ENCODE measurements at regions not wholly inside any gene's neighbourhood (a gene's known extent, or its start where the extent isn't known, plus 50 kb on each side); places are given as distances from the start of the nearest gene placed in this dataset.
"Not testable (repeated sequence)": the region's sequence is repeated elsewhere in the genome, so short reads cannot be mapped to it uniquely, and the experiment has no call there.

DNA sequence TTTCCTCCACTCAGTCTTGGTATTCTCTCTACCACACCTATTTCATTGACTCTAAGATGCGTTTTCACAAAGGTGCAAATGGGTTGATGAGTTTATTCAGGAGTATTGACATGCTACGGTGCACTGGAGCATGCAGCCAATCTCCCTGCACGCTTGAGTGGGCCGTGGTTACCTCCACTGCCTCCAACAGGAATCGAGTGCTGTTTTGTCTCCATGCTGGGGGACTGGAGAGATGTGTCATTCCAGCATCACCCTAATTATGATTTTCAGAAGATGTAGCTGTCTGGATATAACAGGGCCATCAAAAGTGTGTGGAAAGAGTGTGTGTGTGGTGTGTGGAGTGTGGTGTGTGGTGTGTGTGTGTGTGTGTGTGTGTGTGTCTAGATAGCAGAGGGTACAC is 351.6 kb upstream of the ZFHX3 start:
- intact Hi-C loops (cut with DNase I) = no loop called here
- DNase-seq = no peak

DNA sequence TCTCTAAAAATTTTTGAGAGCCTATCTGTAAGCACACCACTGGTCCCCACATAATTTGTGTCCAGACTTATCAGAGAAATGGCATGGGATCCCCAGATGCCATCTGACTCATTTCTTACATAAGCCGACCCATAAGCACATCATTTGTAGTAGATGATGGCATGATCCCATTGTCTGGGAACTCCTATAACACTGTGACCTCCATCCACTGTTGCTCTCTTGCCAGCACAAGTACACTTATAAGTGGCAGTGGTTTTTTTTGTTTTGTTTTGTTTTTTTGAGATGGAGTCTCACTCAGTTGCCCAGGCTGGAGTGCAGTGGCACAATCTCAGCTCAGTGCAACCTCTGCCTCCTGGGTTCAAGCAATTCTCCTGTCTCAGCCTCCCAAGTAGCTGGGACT is 350.7 kb upstream of the ZFHX3 start:
- intact Hi-C loops (cut with DNase I); DNase-seq: not testable (repeated sequence)

DNA sequence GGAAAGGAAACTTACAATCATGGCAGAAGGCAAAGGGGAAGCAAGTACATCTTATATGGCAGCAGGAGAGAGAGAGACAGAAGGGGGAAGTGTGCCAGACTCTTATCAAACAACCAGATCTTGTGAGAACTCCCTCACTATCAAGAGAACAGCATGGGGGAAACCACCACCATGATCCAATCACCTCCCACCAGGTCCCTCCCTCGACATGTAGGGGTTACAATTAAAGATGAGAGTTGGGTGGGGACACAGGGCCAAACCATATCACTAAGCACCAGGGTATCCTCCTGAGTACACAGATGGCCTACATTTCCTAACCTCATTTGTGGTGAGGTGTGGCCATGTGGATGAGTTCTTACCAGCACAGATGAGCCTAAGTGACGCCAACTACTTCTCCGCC is 348.6 kb upstream of the ZFHX3 start:
- intact Hi-C loops (cut with DNase I) = no loop called here
- DNase-seq = no peak

DNA sequence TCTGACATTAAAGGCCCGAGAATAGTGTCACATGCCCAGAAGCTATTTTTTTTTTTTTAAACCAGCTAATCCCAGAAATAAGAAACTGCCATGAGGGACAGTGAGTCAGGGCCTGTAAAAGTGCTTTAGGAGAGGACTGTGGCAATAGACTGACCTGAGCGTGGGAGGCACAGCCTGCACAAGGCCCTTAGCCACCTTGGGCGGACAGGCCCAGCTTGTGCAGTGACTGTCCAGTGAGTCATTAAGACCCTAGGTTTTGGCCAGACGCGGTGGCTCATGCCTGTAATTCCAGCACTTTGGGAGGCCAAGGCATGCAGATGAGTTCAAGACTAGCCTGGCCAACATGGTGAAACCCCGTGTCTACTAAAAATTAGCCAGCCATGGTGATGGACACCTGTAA is 343.0 kb upstream of the ZFHX3 start:
- no peak for DNase-seq
- intact Hi-C loops (cut with DNase I) = no loop called here

GRCh38 chr16:73390491-73390890 is 342.6 kb upstream of the ZFHX3 start:
- no peak for DNase-seq
- intact Hi-C loops (cut with DNase I) = no loop called here

GRCh38 chr16:73389085-73389484 is 341.2 kb upstream of the ZFHX3 start:
- intact Hi-C loops (cut with DNase I) = no loop called here
- DNase-seq = no peak

- no peak for DNase-seq
- intact Hi-C loops (cut with DNase I) = no loop called here
Observed at GRCh38 chr16:73387979-73388378, 340.1 kb upstream of the ZFHX3 start.

DNA sequence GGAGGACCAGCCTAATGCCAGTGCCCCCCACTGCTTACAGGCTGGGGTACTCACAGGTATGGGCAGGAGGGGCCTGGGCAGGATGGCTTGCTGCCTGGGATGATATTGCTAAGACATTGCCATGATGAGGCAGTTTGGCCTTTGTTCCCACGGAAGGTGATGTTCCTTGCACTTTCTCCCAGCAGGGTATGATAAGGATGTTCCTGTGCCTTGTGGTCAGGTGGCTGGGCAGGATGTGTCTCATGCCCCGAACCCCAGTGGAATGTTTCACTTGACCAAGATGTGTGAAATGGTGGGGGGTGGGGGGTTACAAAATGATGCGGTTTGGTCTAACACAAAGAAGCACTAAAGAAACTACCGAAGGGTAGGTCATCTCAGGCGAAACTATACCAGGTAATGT is 337.8 kb upstream of the ZFHX3 start:
- no peak for DNase-seq
- intact Hi-C loops (cut with DNase I) = no loop called here

DNA sequence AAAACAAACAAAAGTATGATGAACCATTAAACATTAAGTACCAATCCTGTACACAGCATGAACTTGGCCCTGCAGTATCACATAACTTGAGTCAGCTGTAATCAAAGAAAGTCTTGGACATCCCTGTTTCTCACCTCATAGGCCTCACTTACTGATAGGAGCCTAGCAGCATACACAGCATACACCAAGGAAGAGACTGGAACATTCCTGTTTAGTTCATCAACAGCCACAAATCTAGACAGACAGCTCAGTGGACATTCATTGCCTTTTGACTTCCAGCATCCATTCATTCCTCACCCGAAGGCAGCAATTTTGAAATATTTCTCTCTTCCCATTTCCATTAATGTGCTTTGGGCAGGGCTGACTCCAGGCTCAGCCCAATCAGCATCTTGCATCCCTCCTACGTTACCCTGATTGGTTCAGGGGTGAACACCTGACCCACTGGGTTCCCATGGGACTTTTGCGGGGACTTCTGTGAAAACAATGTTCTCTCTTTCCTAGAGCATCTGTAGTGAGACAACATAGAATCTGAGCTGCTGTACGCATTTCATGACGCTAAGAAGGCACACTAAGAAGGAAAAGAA is 336.7 kb upstream of the ZFHX3 start:
- DNase-seq = no peak
- intact Hi-C loops (cut with DNase I) = no loop called here

- intact Hi-C loops (cut with DNase I) = no loop called here
- no peak for DNase-seq
Observed at GRCh38 chr16:73383988-73384365, 336.0 kb upstream of the ZFHX3 start.

- peak in 1 of 10 donors; percentile 66 for DNase-seq
- intact Hi-C loops (cut with DNase I) = no loop called here
Observed at GRCh38 chr16:73383195-73383987, 335.5 kb upstream of the ZFHX3 start.

DNA sequence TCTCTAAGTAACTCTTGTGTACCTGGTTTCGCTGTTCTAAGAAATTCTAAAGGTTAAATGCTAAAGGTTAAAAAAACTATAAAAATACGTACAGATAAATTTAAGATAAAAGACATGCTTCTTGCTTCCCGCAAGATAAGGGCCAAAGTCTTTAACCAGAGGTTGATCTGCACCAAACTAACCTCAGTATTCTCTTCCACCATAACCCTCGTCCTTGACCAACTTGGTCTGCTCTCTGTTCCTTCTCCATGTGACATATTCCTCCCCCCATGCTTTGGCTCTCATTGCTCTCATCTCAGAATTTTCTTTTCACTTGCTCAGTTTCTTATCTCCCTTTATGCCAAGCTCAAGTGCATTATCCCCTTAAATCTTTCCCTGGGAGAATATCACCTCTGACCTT is 330.5 kb upstream of the ZFHX3 start:
- DNase-seq = no peak
- intact Hi-C loops (cut with DNase I) = no loop called here

DNA sequence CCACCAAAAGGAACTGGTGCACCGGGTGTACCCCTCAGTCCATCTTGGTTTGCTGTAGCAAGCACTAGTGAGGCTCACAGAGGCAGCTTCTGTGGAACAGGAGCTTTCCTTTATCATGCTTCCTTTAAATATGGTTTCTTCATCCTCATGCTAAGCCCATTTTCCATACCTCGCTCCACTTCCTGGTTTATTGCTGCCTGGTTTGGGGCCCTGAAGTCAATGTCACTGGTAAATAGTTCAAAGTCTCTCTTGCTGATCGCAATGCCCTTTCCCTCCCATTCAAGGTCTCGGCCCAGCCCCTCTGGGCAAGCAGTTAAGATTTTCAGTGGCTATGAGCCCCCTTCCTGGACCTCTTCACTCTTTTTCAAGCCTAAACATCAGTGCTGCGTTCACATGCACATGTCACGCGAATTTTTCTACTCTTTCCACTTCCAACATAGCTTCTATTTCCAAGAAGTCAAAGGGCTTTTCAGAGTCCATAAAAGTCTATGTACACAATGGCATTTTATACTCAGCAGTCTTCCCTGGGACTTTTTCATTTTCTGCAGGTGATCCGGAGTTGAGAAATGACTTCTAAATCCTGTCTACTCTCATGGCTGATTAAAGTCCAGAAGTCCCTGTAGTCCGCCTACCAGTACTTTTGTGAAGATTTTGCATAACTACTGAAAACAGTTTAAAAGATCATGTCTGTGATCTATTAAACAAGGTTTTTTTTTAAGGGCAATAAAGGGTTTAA is 323.8 kb upstream of the ZFHX3 start:
- DNase-seq = no peak
- intact Hi-C loops (cut with DNase I) = no loop called here

DNA sequence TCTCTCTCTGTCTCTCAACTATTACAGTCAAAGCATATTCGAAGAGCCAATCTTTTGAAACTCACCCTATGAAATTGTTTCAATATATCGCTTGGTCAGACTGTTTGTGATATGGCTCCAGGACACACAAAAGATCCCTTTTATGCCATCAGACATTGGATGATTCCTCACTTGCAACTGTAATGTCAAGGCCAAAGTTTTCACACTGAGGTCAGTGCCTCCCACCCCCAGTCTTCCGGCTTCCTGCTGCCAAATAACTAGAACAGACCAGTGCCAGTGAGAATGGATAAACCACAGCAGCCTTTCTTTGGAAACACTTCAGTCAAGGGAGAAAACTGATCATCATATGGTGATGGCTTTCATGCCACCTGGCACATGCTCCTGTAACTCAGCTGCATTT is 321.9 kb upstream of the ZFHX3 start:
- intact Hi-C loops (cut with DNase I) = no loop called here
- DNase-seq = no peak

- DNase-seq = no peak
- intact Hi-C loops (cut with DNase I) = no loop called here
Observed at GRCh38 chr16:73368715-73369114, 320.8 kb upstream of the ZFHX3 start.

- DNase-seq = peak in 2 of 10 donors; percentile 18 to 77
- intact Hi-C loops (cut with DNase I) = no loop called here
Observed at GRCh38 chr16:73365016-73365551, 317.2 kb upstream of the ZFHX3 start.

- DNase-seq = no peak
- intact Hi-C loops (cut with DNase I) = no loop called here
Observed at GRCh38 chr16:73364413-73364812, 316.5 kb upstream of the ZFHX3 start.

GRCh38 chr16:73361061-73361460 is 313.1 kb upstream of the ZFHX3 start:
- no peak for DNase-seq
- intact Hi-C loops (cut with DNase I) = no loop called here

DNA sequence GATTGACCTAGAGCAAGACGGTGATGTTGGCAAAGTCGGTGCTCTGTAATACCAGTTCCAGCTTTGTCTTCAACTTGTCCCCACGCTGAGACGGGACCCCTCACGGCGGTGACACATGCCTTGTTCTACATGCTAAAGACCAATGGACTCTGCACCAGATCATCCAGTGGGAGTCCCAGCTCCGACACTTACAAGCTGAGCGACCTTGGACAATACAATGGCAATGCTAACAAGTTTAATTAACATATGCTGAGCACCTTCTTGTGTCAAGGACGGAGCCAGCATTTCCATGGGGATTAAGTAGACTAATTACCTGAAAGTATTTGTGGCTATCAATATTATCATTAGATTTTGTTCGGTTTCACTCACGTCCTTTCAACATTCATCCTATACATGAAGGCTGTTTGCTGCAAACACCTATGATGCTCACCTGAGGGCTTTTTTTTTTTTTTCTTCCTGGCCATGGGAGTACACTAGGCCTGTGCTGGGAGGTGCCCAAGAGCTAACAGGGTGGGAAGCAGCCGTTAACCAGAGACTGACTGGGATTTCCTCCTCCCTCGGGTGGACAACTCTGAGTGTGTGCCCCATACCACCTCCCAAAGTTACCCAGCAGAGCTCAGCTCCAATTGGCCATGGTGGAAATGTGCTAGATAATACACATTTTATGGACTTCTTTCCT is 308.6 kb upstream of the ZFHX3 start:
- DNase-seq = no peak
- intact Hi-C loops (cut with DNase I) = no loop called here

DNA sequence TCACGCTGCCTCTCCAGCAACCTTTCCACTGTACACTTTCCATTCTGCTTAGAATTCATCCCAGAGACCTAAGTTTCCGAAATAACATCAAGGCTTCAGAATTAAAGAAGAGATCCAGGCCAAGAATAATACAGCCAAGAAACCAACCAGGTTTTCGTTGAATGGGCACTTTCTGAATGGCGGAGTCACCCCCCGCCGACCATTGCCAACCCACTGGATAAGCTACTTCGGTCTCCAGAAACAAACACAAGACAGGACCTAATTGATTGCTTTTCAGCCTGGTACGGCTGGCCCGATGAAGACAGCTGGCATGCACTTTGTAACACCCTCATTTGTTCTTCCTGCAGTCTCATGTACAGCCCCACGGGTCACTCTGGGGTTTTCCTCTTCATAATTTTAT is 308.1 kb upstream of the ZFHX3 start:
- DNase-seq = no peak
- intact Hi-C loops (cut with DNase I) = no loop called here

DNA sequence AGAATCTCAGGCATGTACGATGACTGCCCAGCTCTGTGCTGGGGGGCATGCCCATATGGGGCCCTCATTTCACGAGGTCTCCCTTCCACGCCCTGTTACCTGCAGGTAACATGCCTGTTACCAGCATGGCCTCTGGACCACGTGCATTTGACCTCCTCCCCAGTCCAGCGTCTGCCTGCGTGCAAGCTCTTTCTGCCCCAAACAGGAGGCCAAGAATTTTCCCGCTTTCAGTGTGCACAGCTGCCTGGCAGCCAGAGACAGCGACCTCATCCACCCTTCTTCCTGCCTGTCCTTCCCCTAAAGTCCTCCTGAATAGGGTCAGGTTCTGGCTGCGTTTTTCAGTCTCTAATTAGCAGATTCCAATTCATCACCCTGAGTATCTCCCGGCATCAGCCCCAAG is 306.5 kb upstream of the ZFHX3 start:
- intact Hi-C loops (cut with DNase I) = no loop called here
- DNase-seq = no peak
